HG03280 (cell line): ENCODE measurements at regions not wholly inside any gene's neighbourhood (a gene's known extent, or its start where the extent isn't known, plus 50 kb on each side); places are given as distances from the start of the nearest gene placed in this dataset.

ENCODE experiments used
- ATAC-seq: cut with Tn5 transposase; IDR thresholded peaks from one replicate; pipeline ENCODE4 v1.9.1; 2021; ENCODE audit warnings: mild to moderate bottlenecking, moderate library complexity; ENCODE audit not compliant: unreplicated experiment

DNA sequence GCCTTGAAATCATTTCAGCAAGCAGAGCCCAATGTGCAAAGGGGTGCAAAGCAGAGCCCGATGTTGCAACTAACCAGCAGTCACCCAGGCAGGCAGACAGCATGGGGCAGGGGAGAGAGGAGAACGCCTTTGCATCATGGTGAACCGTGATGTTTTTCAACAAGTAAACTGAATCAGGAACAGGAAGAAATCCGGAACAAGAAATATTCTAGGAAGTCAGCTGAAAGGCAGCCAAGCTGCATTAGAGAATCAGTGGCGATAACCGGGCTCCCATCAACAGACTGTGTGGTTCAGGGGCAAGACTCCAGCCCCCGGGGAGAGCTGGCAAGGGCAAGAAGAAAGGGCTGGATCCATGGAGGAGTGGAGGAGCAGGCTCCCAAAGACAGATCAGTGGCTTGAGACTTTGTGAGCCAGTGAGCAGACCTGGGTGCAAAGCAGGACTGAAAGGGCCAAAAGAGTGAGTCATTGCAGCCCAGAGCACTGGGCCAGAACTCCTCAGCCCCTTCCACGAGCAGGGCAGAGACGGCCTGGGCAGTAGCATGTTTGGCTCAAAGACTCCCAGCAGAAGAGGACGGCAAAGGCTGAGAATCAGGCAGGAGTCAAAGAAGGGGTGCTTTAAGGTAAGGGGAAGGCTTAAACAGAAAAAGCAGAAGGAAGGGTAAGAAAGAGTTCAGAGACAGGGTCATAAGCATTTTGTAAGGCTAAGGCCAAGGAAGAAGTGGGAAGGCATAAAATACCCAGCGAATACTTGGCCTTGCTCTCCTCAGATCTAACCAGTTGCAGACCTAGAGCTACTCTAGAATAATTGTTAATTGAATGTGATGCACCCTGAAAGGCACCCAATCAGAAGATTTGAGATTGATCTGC is 155.0 kb downstream of the SETD4 start:
- no peak for ATAC-seq

DNA sequence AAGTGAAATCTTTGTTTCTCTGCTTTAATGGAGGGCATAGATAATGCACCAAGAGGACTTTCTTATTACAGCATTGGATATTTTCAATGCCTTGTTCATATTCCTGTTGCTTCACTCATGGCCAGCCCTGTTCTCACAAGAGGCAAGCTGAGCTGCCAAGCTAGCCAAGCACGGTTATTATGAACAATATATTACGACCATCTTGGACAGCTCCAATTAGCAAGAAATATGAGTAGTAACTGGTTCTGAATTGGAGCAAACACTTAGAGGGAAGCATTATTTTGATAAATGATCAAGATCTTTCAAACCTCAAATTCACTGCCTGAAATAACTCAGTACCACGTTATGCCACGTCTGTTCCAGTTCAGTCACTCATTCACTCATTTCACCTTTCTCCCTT is 159.8 kb downstream of the SETD4 start:
- ATAC-seq: no peak

DNA sequence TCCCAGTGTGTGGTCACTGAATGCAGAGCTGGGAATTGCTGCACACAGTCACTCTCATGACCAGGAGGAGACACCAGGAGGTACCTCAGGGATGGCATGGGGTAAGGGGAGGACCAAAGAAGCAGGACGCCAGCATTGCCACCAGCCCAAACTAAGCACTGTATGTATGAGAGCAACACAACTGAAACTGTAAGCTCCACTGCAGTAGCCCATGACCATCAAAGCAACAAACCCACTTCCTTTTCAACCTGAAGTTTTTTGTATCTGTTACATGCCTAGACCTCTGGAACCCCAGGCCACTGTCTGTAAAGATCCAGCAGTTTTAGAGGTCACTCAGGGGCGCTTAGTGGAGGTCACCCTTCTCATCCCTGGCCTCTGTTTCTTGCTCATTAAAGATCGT is 164.3 kb downstream of the SETD4 start:
- no peak for ATAC-seq

DNA sequence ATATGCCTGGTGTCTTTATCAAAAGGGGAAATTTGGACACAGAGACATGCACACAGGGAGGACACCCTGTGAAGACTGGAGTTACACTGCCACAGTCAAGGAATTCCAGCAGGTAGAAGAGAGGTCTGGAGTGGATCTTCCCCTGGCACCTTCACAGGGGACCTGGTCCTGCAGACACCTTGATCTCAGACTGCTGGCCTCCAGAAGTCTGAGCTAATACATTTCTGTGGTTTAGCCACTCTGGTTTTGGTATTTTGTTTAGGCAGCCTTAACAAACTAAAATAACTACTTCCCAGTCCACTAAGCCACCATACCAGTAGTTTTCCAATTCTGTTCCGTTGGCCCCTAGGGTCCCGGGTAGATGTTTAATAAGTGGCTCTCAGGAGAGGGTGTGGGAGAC is 164.7 kb downstream of the SETD4 start:
- no peak for ATAC-seq

DNA sequence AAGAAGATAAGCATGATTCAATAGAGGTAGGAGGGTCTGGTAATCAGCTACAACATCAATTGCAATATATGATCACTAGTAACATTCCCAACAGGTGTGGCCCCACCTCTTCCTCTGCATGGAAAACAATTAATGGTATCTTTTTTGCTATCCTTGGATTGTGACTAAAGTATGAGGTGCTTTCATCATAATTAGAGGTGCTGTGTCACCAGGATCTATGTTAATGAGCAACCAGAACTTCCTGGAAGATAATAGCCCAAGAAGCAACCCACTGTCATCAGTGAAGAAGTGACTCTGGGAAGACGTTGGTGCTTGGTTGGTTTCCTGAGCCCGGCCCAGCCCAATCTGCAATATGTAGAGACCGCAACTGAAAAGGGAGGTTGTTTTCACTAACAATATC is 167.2 kb downstream of the SETD4 start:
- no peak for ATAC-seq

DNA sequence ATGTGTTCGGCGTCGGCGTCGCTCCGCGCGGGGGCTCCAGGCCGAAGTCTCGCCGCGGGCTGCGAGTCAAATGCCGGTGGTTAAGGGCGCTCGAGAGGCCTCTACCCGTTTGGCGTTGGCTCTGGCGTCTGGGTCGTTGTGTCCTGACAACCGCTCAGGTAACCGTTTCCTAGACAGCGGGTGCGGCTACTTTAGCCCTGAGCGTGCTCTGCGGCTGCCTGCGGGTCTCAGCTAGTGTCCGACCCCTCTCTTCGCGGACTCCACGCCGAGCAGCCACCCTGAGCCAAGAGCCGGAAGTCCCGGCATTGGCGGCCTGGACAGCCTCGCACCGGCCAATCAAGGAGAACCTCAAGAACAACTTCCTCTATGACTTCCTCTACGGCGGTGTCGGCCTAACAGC is 173.4 kb downstream of the SETD4 start:
- ATAC-seq: no peak

DNA sequence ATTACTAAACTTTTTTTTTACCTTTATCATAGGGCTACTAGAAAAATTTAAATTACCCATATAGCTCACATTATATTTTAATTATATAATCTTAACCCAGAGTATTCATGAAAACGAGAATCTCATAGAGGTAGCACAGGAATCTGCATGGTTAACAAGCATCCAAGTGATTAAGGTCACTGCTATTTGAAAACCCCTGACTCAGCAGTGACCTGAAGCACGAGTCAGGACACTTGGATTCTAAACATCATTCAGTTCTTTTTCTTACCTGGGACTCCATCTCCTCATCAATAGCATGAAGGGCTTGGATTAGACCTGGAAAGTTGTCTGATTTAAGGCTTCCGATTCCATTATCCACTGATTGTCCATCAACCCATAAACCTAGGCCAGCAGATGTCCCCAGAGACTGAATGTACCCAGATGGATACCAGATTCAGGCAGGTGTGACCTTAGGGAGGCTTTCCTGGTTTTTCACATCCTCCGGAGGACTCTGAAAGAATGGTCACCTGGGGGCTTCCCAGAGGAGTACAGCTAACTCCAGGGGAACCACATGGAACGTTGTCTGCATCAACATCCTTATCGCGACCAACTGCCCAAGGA is 174.3 kb downstream of the SETD4 start:
- ATAC-seq: no peak

DNA sequence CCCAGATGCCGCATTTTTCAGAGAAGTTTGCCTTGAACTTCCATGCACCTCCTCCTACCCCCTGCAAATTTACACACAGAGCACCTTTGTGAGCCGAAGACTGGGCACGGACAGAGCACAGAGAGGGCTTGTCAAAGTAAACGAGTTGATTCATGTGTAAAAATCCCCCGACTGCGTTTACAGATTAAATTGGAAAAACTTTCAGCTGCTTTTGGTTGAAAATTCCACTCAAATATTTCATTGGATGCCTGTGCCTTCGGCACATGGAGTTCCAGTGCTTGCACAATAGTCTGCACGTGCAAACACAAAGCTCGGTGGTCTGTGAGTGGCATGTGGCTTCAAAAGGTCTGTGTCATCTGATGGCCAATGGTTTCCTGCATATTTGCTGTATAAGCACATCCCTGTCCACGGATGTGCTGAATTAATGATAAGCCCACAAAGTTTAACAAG is 177.5 kb downstream of the SETD4 start:
- ATAC-seq: no peak

DNA sequence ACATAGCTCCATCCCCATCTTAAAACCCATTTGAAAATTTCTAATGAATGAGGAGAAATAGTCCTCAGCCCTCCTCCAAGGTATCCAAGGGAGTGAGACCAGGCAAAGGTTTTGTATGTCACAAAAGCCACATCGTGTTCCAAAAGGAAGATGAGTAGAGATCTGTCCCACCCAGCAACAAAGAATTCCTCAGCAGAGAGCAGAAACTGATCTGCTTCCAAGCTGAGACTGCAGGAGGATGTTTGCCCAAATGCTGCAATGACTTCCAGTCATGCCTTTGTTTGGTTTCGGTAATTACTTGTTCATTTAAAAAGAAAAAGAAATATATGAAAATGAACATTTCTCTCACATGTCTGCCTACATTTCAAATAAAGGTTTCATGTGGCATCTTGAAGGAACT is 186.9 kb downstream of the SETD4 start:
- ATAC-seq: no peak

DNA sequence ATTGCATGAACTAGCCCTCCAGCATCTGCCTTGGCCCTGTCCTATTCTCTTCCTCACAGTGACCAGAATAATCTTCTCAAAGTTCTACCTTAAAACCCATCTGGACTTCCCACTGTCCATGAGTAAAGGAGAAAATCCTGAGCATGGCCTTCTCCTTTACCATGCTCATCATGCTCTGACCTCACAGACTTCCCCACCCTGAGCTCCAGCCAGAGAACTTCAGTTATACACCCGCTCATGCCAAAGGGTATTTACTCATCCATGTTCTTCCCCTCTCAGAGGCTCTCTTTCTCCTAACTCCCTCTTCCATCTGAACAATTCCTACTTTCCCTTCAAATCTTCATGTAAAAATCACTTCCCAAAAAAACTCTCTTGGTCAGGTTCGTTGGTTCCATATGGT is 188.4 kb downstream of the SETD4 start:
- ATAC-seq: no peak

DNA sequence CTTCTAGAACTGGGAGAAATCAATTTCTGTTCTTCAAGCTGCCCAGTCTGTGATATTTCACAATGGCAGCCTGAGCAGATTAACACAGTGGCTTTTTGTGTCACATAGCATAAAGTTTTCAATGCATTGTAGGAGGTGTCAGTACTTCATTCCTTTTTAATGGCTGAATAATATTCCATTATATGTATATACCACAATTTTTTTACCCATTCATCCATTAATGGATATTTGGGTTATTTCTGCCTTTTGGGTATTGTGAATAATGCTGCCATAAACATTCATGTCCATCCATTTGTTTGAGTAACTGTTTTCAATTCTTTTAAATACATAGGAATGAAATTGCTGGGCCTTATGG is 191.5 kb downstream of the SETD4 start:
- ATAC-seq: no peak

DNA sequence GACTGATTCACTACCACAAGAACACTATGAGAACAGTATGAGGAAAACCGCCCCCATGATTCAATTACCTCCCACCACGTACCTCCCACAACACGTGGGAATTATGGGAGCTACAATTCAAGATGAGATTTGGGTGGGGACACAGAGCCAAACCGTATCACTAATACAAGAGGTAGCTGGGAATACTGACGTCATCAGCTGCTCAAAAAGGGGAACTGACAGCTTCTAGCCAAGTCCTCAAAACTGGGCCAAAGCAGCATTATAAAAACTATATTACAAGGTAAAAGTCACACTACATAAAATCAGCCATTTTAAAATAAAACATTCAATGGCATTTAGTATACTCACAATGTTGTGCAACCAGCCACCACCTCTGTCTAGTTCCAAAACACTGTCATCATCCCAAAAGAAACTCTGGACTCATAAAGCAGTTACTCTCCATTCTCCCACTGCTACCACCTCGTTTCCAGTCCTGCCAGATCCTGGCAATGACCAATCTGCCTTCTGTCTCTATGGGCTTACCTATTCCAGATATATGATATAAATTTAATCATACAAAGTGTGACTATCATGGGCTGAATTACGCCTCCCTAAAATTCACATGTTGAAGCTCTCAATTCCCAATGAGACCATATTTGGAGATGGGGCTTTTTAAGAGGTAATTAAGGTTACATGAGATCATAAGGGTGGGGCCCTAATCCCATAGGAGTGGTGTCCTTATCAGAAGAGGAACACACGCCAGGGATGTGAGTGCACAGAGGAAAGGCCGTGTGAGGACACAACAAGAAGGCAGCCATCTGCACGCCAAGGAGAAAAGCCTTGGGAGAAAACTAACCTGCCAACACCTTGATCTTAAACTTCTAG is 192.1 kb downstream of the SETD4 start:
- ATAC-seq: no peak

DNA sequence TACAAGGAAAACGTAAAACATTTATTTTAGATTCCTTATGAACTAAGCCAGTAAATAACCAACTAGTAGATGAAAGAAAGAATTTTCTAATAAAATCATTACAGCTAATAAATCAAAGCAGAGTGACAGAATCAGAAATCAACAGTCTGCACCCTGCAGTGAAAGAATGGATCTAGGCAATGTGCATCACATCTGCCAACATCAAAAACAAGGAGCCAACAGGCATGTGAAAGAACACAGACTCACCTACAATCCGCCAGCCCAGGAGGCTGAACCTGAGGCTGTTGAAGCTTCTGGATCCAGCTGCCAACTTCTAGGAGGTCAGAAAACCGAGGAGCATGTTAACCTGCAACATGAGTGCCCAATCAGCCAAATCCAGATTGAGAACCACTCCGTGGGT is 196.3 kb downstream of the SETD4 start:
- no peak for ATAC-seq

DNA sequence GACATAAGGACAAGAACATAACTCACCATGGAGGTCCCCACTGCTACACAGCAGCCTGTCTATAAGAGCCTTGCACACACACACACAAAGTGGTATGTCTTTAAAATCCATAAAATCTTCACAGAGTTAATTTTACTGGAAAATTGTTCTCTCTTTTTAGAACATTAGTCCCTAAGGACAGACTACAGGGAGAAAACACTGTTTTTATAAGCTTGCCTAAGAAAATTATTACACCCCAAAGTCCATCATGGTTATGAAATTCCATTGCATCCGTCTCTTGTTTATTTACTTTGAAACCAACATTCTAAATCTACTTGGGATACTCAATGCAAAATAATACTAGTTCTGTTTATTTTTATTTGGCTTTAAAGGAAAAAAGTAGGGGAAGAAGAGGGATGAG is 197.4 kb downstream of the SETD4 start:
- ATAC-seq: no peak

DNA sequence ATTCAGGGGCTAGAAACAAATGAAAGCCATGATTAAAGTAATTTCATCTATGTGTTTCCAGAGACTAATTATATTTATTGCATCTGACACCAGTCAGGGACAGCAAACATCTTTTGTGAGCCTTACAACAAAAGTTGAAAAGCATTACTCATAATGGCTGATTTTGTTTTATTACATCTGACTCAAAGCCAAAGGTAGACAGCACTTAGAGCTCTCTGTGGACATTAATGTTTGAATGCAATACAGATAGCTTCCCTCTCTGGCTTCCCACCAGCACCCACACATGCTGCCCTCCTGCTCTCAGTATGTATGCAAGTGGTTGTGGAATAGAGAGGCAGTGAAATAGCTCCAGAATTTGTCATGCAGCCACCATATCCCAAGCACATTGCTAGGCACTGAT is 198.7 kb downstream of the SETD4 start:
- no peak for ATAC-seq

DNA sequence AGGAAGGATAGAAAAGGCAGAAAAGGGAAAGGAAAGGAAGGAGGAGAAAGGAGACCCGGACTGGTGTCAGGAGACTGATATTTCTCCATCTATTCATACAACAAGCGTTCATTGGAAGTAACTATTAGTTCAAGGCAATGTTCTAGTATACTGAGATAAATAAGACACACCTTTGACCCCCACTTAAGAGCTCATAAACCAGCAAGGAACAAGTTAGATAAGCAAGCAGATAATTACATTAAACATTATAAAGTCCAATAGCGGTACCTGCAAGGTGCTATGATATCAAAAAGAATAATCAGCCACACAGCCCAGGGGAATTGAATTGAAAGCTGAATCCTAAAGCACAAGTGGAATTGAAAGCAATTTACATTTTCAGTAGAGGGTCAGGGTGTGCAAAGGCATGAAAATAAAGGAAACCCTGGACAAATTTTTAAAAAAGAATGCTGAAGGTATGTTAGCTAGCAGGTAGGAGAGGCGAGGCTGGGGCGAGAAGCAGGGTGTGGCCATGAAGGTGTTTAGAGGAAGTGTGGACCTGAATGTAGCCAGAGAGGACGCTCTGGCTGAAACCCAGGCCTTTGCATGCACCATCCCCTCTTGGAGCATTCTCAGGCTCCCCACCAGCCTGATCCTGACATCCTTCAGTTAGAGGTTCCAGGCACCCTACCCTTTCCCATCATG is 200.0 kb downstream of the SETD4 start:
- no peak for ATAC-seq

DNA sequence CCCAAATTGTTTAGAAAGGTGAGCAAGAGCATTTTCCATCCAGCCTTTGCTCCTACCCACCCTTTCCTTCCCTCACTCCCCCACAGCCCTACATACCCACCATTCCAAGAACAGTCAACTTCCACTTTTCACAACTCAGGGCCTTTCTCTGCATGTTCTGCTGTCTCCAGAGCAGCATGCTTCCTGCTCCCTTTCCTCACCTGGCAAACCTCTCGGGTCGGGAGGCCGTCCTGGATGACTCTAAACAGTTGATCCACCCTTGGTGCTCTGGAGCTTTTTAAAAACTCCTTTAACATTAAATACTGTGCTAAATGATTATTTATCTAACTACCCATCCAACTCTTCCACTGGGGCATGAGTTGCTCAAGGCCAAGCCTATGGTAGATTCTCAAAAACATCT is 200.6 kb downstream of the SETD4 start:
- no peak for ATAC-seq

DNA sequence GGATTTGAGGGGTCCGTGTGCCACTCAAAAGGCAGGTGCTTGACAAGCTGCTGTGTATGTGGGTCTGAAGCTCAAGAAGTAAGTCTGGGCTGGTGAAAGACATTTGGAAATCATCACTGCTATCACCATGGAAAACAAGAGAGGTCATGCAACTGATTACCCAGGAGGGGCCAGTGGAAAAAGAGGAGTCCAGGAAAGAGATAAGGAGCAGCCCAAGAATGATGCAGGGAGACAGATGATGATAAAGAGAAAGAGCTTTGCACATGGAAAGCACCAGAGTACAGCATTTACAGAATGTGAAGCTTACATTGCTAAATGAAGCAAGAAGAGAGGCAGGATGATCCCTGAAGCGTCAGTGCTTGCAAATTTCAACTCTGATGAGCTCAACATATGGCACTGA is 203.2 kb downstream of the SETD4 start:
- ATAC-seq: no peak

DNA sequence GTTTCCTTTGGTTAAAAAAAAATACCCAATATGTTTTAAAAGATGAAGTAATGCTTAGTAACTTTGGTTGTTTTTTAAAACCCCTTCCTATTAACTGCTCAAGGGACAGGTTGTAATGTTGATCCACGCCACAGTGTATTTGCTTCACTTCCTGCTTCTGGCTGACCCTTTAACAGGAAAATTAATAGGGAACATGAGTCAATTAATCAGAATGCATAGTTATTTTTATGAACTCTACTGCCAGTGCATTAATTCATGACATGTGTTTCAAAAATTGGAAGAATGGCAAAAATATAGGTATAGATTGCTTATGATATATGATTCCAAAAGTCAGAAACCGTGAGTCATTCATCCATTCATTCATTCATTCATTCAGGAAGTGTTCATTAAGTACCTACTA is 204.8 kb downstream of the SETD4 start:
- no peak for ATAC-seq

DNA sequence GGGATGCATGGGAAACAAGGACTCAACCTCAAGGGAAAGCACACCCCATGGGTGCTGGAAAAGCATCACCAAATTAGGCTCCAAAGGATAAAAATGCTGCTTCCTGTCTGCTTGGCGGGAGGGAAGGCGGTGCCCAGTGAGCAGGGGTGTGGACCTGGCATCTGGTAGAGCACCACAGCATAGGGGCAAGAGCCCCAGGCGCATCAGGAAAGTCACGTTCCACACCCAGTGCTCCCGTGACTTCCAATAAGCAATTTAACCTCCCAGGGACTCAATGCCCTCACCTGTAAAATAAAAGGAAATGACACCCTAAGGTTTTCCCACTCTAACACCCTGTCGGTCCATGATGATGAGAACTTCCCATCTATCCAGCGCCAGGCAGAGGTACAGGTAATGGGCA is 206.0 kb downstream of the SETD4 start:
- no peak for ATAC-seq
